Caco-2 (cell line): ENCODE measurements at regions not wholly inside any gene's neighbourhood (a gene's known extent, or its start where the extent isn't known, plus 50 kb on each side); places are given as distances from the start of the nearest gene placed in this dataset.

Experiments
- BruUV-seq: library from RNA; stranded (reverse); fragments of 400-500 nt; replicated peaks from 2 replicates; lab custom pipeline; 2021; lab: Mats Ljungman, UMichigan
- CTCF ChIA-PET: fragments of 300-600 bp; sonication (Branson Sonifier 250); formaldehyde crosslinking; loops from one replicate; lab custom pipeline; 2022; ENCODE audit warnings: antibody characterized with exemption; lab: Charles Lee
- POLR2A ChIA-PET: fragments of 300-600 bp; sonication (Branson Sonifier 250); formaldehyde crosslinking; loops from one replicate; lab custom pipeline; 2022; ENCODE audit warnings: antibody characterized with exemption; lab: Charles Lee
- DNase-seq, 2 experiments: peaks; one replicate each; pipeline versions ENCODE4 v3.0.0 to v3.0.0-alpha.2; 2020 to 2022
- H3K27me3 ChIP-seq: replicated peaks from 2 replicates; pipeline ENCODE4 v1.6.0; 2011; ENCODE audit warnings: low read length; ENCODE audit not compliant: control insufficient read depth, insufficient read depth
- H3K36me3 ChIP-seq: 2 replicates; pipeline ENCODE4 v1.5.1; 2011; ENCODE audit warnings: low read length; ENCODE audit not compliant: control insufficient read depth, insufficient read depth
- H3K4me1 ChIP-seq: fragments of 250-450 bp; sonication (Bioruptor Pico); 2 replicates; pipeline ENCODE4 v1.5.1; 2020; ENCODE audit warnings: mild to moderate bottlenecking
- H3K4me3 ChIP-seq: 2 replicates; pipeline ENCODE4 v1.5.1; 2011; ENCODE audit warnings: low read depth, mild to moderate bottlenecking, control low read depth, low read length
- H3K9me3 ChIP-seq: fragments of 250-450 bp; sonication (Bioruptor Pico); 2 replicates; pipeline ENCODE4 v1.5.1; 2020; ENCODE audit warnings: mild to moderate bottlenecking, moderate library complexity
- H3K27ac Mint-ChIP-seq: one replicate; pipeline ENCODE4 v1.8.0; 2022; ENCODE audit warnings: mixed read lengths; ENCODE audit not compliant: unreplicated experiment
- H3K27me3 Mint-ChIP-seq: one replicate; pipeline ENCODE4 v1.8.0; 2022; ENCODE audit warnings: mixed read lengths; ENCODE audit not compliant: insufficient read depth, unreplicated experiment
- H3K36me3 Mint-ChIP-seq: one replicate; pipeline ENCODE4 v1.8.0; 2022; ENCODE audit warnings: mild to moderate bottlenecking, mixed read lengths; ENCODE audit not compliant: insufficient read depth, unreplicated experiment
- H3K4me1 Mint-ChIP-seq: one replicate; pipeline ENCODE4 v1.8.0; 2022; ENCODE audit warnings: low read depth, mixed read lengths; ENCODE audit not compliant: unreplicated experiment
- H3K4me3 Mint-ChIP-seq: one replicate; pipeline ENCODE4 v1.8.0; 2022; ENCODE audit warnings: mild to moderate bottlenecking, moderate library complexity, mixed read lengths; ENCODE audit not compliant: unreplicated experiment
- H3K9me3 Mint-ChIP-seq: one replicate; pipeline ENCODE4 v1.8.0; 2022; ENCODE audit warnings: mixed read lengths; ENCODE audit not compliant: unreplicated experiment
- intact Hi-C: fragments of 100-400 bp; cut with micrococcal nuclease; formaldehyde crosslinking; loops from one replicate; pipeline ENCODE4 v1.10.0; 2022; ENCODE audit not compliant: unreplicated experiment
- TF ChIP-seq, protein P1 (sequence below), 2 experiments: fragments of 200-600 bp in 1 of 2; IDR thresholded peaks; 1 replicate in 1 of 2; 2 replicates in 1 of 2; pipeline versions ENCODE4 v1.5.1 to v1.8.0; 2011 to 2022; ENCODE audit warnings: antibody characterized with exemption in 1 of 2, control low read depth in 1 of 2, inconsistent platforms in 1 of 2, low read depth in 1 of 2, low read length in 1 of 2, mild to moderate bottlenecking in 1 of 2, moderate library complexity in 1 of 2; ENCODE audit not compliant: insufficient read depth in 1 of 2, severe bottlenecking in 1 of 2, unreplicated experiment in 1 of 2

DNA sequence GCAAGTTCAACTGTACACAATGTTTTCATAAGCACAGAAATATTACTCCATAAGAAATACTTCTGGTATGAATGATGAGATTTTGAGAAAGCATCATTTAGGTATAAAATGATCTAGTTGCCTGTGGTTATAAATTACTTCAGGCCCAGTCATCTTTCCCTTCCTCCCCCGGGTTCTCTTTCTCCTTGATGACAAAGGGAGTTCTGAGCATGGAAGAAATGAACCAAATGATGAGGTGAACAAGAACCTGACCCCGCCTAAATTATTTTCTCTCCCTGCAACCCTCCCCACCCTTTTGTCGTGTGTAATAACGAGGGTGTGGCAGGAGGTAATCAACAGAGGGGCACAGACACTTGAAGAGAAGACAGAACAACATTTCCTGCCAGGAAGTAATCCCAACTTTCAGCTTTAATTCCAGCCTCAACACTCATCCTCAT is 319.6 kb upstream of the SP8 start:
- Mint-ChIP-seq H3K4me1 (peaks cover 18% of the 10 kb centered on the region), H3K9me3 (peaks cover 7% of the 10 kb centered on the region), H3K36me3 (no peaks in the 10 kb centered on the region), H3K27ac (no peak overlapping the region), H3K4me3 (no peak overlapping the region), H3K27me3 (no peaks in the 10 kb centered on the region)
- BruUV-seq, result no TSS peak
- no peaks in the 10 kb centered on the region for H3K36me3 ChIP-seq
- H3K9me3 ChIP-seq, result no peaks in the 10 kb centered on the region
- intact Hi-C loops, result no loop called here
- ChIA-PET CTCF (no interaction called here), POLR2A (no interaction called here)
- DNase-seq, result no peak
- H3K27me3 ChIP-seq, result no peaks in the 10 kb centered on the region
- H3K4me3 ChIP-seq, result no peak overlapping the region
- H3K4me1 ChIP-seq, result peaks cover 14% of the 10 kb centered on the region
- TF ChIP-seq, protein P1, sequence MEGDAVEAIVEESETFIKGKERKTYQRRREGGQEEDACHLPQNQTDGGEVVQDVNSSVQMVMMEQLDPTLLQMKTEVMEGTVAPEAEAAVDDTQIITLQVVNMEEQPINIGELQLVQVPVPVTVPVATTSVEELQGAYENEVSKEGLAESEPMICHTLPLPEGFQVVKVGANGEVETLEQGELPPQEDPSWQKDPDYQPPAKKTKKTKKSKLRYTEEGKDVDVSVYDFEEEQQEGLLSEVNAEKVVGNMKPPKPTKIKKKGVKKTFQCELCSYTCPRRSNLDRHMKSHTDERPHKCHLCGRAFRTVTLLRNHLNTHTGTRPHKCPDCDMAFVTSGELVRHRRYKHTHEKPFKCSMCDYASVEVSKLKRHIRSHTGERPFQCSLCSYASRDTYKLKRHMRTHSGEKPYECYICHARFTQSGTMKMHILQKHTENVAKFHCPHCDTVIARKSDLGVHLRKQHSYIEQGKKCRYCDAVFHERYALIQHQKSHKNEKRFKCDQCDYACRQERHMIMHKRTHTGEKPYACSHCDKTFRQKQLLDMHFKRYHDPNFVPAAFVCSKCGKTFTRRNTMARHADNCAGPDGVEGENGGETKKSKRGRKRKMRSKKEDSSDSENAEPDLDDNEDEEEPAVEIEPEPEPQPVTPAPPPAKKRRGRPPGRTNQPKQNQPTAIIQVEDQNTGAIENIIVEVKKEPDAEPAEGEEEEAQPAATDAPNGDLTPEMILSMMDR (IDR thresholded peaks at IDR 0.05; ENCODE audit: insufficient read depth in 1 of 2, low read depth in 1 of 2, low read length in 1 of 2, severe bottlenecking in 1 of 2, unreplicated experiment in 1 of 2), result no peak

DNA sequence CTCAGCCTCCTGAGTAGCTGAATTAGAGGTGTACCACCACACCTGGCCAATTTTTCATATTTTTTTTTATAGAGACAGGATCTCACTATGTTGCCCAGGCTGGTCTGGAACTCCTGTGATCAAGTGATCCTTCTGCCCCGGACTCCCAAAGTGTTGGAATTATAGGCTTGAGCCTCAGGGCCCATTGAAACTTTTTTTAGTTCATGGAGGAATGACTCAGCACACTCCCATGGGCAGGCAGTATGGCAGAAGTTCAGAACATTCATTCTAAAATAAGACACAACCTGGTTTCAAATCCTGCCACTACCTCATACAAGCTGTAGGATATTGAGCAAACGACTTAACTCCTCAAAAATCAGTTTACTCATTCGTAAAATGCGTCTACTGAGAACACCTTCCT is 320.4 kb upstream of the SP8 start:
- H3K4me3 ChIP-seq, result no peak overlapping the region
- TF ChIP-seq, protein P1 (IDR thresholded peaks at IDR 0.05; ENCODE audit: insufficient read depth in 1 of 2, low read depth in 1 of 2, low read length in 1 of 2, severe bottlenecking in 1 of 2, unreplicated experiment in 1 of 2), result no peak
- Mint-ChIP-seq H3K27ac (no peak overlapping the region), H3K4me1 (peaks cover 11% of the 10 kb centered on the region), H3K27me3 (no peaks in the 10 kb centered on the region), H3K4me3 (no peak overlapping the region), H3K36me3 (no peaks in the 10 kb centered on the region), H3K9me3 (no peaks in the 10 kb centered on the region)
- POLR2A ChIA-PET, result no interaction called here
- H3K9me3 ChIP-seq, result no peaks in the 10 kb centered on the region
- CTCF ChIA-PET, result no interaction called here
- intact Hi-C loops, result no loop called here
- no peaks in the 10 kb centered on the region for H3K27me3 ChIP-seq
- no peak for DNase-seq
- peaks cover 7% of the 10 kb centered on the region for H3K4me1 ChIP-seq
- BruUV-seq, result no TSS peak
- H3K36me3 ChIP-seq, result no peaks in the 10 kb centered on the region

DNA sequence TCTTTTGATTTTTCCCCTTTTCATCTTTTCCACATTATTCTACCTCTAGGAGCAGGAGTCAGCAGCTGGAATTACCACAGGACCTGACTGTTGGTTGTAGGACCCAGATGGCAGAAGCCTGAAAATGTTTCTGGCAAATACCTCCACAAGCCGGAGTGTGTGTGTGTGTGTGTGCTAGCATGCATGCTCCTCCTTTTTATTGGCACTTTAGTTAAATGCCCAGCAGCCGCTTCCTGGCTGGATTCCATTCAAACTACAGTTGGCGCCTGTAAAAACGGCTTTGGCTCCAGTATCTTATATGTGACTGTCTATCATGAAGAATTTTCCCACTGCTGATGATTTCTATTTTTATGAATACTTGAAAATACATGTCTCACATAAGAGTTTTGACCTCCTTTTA is 319.7 kb upstream of the SP4 start:
- no peak overlapping the region for H3K4me3 ChIP-seq
- Mint-ChIP-seq H3K27me3 (peaks cover 2% of the 10 kb centered on the region), H3K27ac (no peak overlapping the region), H3K4me3 (no peak overlapping the region), H3K36me3 (no peaks in the 10 kb centered on the region), H3K9me3 (no peaks in the 10 kb centered on the region), H3K4me1 (peaks cover 10% of the 10 kb centered on the region)
- no peaks in the 10 kb centered on the region for H3K36me3 ChIP-seq
- H3K27me3 ChIP-seq, result no peaks in the 10 kb centered on the region
- BruUV-seq, result no TSS peak
- no peak for DNase-seq
- no peaks in the 10 kb centered on the region for H3K9me3 ChIP-seq
- ChIA-PET POLR2A (no interaction called here), CTCF (no interaction called here)
- TF ChIP-seq, protein P1 (IDR thresholded peaks at IDR 0.05; ENCODE audit: insufficient read depth in 1 of 2, low read depth in 1 of 2, low read length in 1 of 2, severe bottlenecking in 1 of 2, unreplicated experiment in 1 of 2), result no peak
- intact Hi-C loops, result no loop called here
- H3K4me1 ChIP-seq, result peaks cover 7% of the 10 kb centered on the region
